GM08714 (cell line): ENCODE measurements at regions not wholly inside any gene's neighbourhood (a gene's known extent, or its start where the extent isn't known, plus 50 kb on each side); places are given as distances from the start of the nearest gene placed in this dataset.
"Not testable (repeated sequence)": the region's sequence is repeated elsewhere in the genome, so short reads cannot be mapped to it uniquely, and the experiment has no call there.

Experiments
- H3K4me3 ChIP-seq: fragments of 200-500 bp; sonication (Bioruptor generic); 2 replicates; pipeline ENCODE4 v1.5.1; 2014; ENCODE audit warnings: mild to moderate bottlenecking, low read length, inconsistent platforms
- ZNF274 ChIP-seq: IDR thresholded peaks from 2 replicates; pipeline ENCODE4 v1.6.1; 2012; ENCODE audit warnings: mild to moderate bottlenecking, low read depth, low read length

- no peak for TF ChIP-seq ZNF274
Measured at GRCh38 chr6:140017470-140017869, 643.0 kb upstream of the CITED2 start.

GRCh38 chr6:140012150-140012549 lies 637.7 kb upstream of the CITED2 start:
- TF ChIP-seq ZNF274: no peak
- H3K4me3 ChIP-seq: no peak overlapping the region

More at GRCh38 chr6:140017470-140017869, 643.0 kb upstream of the CITED2 start:
- H3K4me3 ChIP-seq: no peak overlapping the region

- no peak for TF ChIP-seq ZNF274
- no peak overlapping the region for H3K4me3 ChIP-seq
Measured at GRCh38 chr6:140011537-140011936, 637.1 kb upstream of the CITED2 start.

- TF ChIP-seq ZNF274: no peak
- H3K4me3 ChIP-seq: no peak overlapping the region
Measured at GRCh38 chr6:140009286-140009685, 634.8 kb upstream of the CITED2 start.

GRCh38 chr6:140007525-140007924 lies 633.1 kb upstream of the CITED2 start:
- no peak for TF ChIP-seq ZNF274

GRCh38 chr6:140003217-140003616 lies 628.8 kb upstream of the CITED2 start:
- no peak for TF ChIP-seq ZNF274
- no peak overlapping the region for H3K4me3 ChIP-seq

More at GRCh38 chr6:140007525-140007924, 633.1 kb upstream of the CITED2 start:
- no peak overlapping the region for H3K4me3 ChIP-seq

GRCh38 chr6:140002396-140003022 lies 628.1 kb upstream of the CITED2 start:
- H3K4me3 ChIP-seq: no peak overlapping the region
- no peak for TF ChIP-seq ZNF274

GRCh38 chr6:140001821-140002341 lies 627.4 kb upstream of the CITED2 start:
- no peak overlapping the region for H3K4me3 ChIP-seq
- no peak for TF ChIP-seq ZNF274

- no peak overlapping the region for H3K4me3 ChIP-seq
Measured at GRCh38 chr6:140001005-140001404, 626.6 kb upstream of the CITED2 start.

GRCh38 chr6:139999661-140000060 lies 625.2 kb upstream of the CITED2 start:
- H3K4me3 ChIP-seq: not testable (repeated sequence)

More at GRCh38 chr6:140001005-140001404, 626.6 kb upstream of the CITED2 start:
- no peak for TF ChIP-seq ZNF274

GRCh38 chr6:139998478-139998877 lies 624.0 kb upstream of the CITED2 start:
- not testable (repeated sequence) for H3K4me3 ChIP-seq

- no peak for TF ChIP-seq ZNF274
- H3K4me3 ChIP-seq: no peak overlapping the region
Measured at GRCh38 chr6:139996253-139996834, 621.9 kb upstream of the CITED2 start.

- TF ChIP-seq ZNF274: no peak
- no peak overlapping the region for H3K4me3 ChIP-seq
Measured at GRCh38 chr6:139994998-139995397, 620.5 kb upstream of the CITED2 start.

GRCh38 chr6:139990856-139991465 lies 616.5 kb upstream of the CITED2 start:
- no peak for TF ChIP-seq ZNF274
- no peak overlapping the region for H3K4me3 ChIP-seq

GRCh38 chr6:139990026-139990686 lies 615.7 kb upstream of the CITED2 start:
- no peak for TF ChIP-seq ZNF274
- no peak overlapping the region for H3K4me3 ChIP-seq
